ENCODE measurements at regions not wholly inside any gene's neighbourhood (a gene's known extent, or its start where the extent isn't known, plus 50 kb on each side); places are given as distances from the start of the nearest gene placed in this dataset.

- no CpG with 5 or more reads among the region's 2 CpGs for WGBS (ENCODE audit: extremely low coverage, insufficient coverage, insufficient read length)
- no peak overlapping the region for H4K12ac ChIP-seq (ENCODE audit: low read depth, low read length)
- no peak for DNase-seq
These were observed 126.9 kb downstream of the ID4 start for GRCh38 chr6:19964115-19964514.

GRCh38 chr6:19968201-19968600, 131.0 kb downstream of the ID4 start:
- H3K4me3 ChIP-seq (ENCODE audit: low read depth, low read length) = no peak overlapping the region
- no peaks in the 10 kb centered on the region for H3K4me1 ChIP-seq (ENCODE audit: control insufficient read depth in 1 of 2, insufficient read depth in 2 of 2, low read length in 2 of 2)
- no peak overlapping the region for H2AK5ac ChIP-seq (ENCODE audit: low read length)
- H3K14ac ChIP-seq (ENCODE audit: low read length) = no peak overlapping the region
- no peak overlapping the region for H3K23ac ChIP-seq (ENCODE audit: low read length)
- H3K18ac ChIP-seq (ENCODE audit: low read length) = no peak overlapping the region
- H3K4me2 ChIP-seq (ENCODE audit: low read length) = no peak overlapping the region
- no CpG with 5 or more reads among the region's 1 CpG for WGBS (ENCODE audit: extremely low coverage, insufficient coverage, insufficient read length)
- H3K4ac ChIP-seq (ENCODE audit: low read depth, low read length) = no peak overlapping the region
- H3K79me2 ChIP-seq (ENCODE audit: control insufficient read depth, insufficient read depth, low read length, poor library complexity) = no peaks in the 10 kb centered on the region
- no peak overlapping the region for H4K91ac ChIP-seq (ENCODE audit: low read depth, low read length)
- no peak overlapping the region for H4K12ac ChIP-seq (ENCODE audit: low read depth, low read length)
- no peak overlapping the region for H4K8ac ChIP-seq (ENCODE audit: low read depth, low read length)
- no peaks in the 10 kb centered on the region for H3K27me3 ChIP-seq (ENCODE audit: insufficient read depth, low read length)
- no peak overlapping the region for H2BK12ac ChIP-seq (ENCODE audit: low read length)
- H3K9me3 ChIP-seq (ENCODE audit: insufficient read depth, low read depth, low read length) = no peaks in the 10 kb centered on the region
- no peaks in the 10 kb centered on the region for H3K36me3 ChIP-seq (ENCODE audit: control insufficient read depth in 1 of 2, insufficient read depth in 2 of 2, low read length in 2 of 2)
- H2BK120ac ChIP-seq (ENCODE audit: insufficient read depth, low read length, poor library complexity) = no peak overlapping the region
- no peak overlapping the region for H2AFZ ChIP-seq (ENCODE audit: insufficient read depth, low read length, poor library complexity)
- H2BK5ac ChIP-seq (ENCODE audit: low read depth, low read length, poor library complexity) = no peak overlapping the region
- H3K9ac ChIP-seq (ENCODE audit: low read length) = no peak overlapping the region
- no peak overlapping the region for H3K27ac ChIP-seq (ENCODE audit: low read depth, low read length)
- no peaks in the 10 kb centered on the region for H3K79me1 ChIP-seq (ENCODE audit: low read length)
- DNase-seq = no peak

More at GRCh38 chr6:19964115-19964514, 126.9 kb downstream of the ID4 start:
- Histone ChIP-seq H4K8ac (ENCODE audit: low read depth, low read length) (no peak overlapping the region), H3K4me1 (ENCODE audit: control insufficient read depth in 1 of 2, insufficient read depth in 2 of 2, low read length in 2 of 2) (no peaks in the 10 kb centered on the region), H2AFZ (ENCODE audit: insufficient read depth, low read length, poor library complexity) (no peak overlapping the region), H3K27ac (ENCODE audit: low read depth, low read length) (no peak overlapping the region), H3K79me1 (ENCODE audit: low read length) (no peaks in the 10 kb centered on the region), H2BK120ac (ENCODE audit: insufficient read depth, low read length, poor library complexity) (no peak overlapping the region), H2BK5ac (ENCODE audit: low read depth, low read length, poor library complexity) (no peak overlapping the region), H3K23ac (ENCODE audit: low read length) (no peak overlapping the region), H3K79me2 (ENCODE audit: control insufficient read depth, insufficient read depth, low read length, poor library complexity) (no peaks in the 10 kb centered on the region), H3K9me3 (ENCODE audit: insufficient read depth, low read depth, low read length) (no peaks in the 10 kb centered on the region), H3K4me3 (ENCODE audit: low read depth, low read length) (no peak overlapping the region), H3K4ac (ENCODE audit: low read depth, low read length) (no peak overlapping the region), H4K91ac (ENCODE audit: low read depth, low read length) (no peak overlapping the region), H3K18ac (ENCODE audit: low read length) (no peak overlapping the region), H2BK12ac (ENCODE audit: low read length) (no peak overlapping the region), H3K9ac (ENCODE audit: low read length) (no peak overlapping the region), H3K14ac (ENCODE audit: low read length) (no peak overlapping the region), H2AK5ac (ENCODE audit: low read length) (no peak overlapping the region), H3K27me3 (ENCODE audit: insufficient read depth, low read length) (no peaks in the 10 kb centered on the region), H3K36me3 (ENCODE audit: control insufficient read depth in 1 of 2, insufficient read depth in 2 of 2, low read length in 2 of 2) (no peaks in the 10 kb centered on the region), H3K4me2 (ENCODE audit: low read length) (no peak overlapping the region)

- Histone ChIP-seq H3K14ac (ENCODE audit: low read length) (no peak overlapping the region), H4K91ac (ENCODE audit: low read depth, low read length) (no peak overlapping the region), H3K9ac (ENCODE audit: low read length) (no peak overlapping the region), H3K9me3 (ENCODE audit: insufficient read depth, low read depth, low read length) (no peaks in the 10 kb centered on the region), H3K27me3 (ENCODE audit: insufficient read depth, low read length) (no peaks in the 10 kb centered on the region), H3K23ac (ENCODE audit: low read length) (no peak overlapping the region), H4K8ac (ENCODE audit: low read depth, low read length) (no peak overlapping the region), H3K4me2 (ENCODE audit: low read length) (no peak overlapping the region), H3K4ac (ENCODE audit: low read depth, low read length) (no peak overlapping the region), H2BK5ac (ENCODE audit: low read depth, low read length, poor library complexity) (no peak overlapping the region), H3K27ac (ENCODE audit: low read depth, low read length) (no peak overlapping the region), H4K12ac (ENCODE audit: low read depth, low read length) (no peak overlapping the region), H2AFZ (ENCODE audit: insufficient read depth, low read length, poor library complexity) (no peak overlapping the region), H3K79me1 (ENCODE audit: low read length) (no peaks in the 10 kb centered on the region), H3K18ac (ENCODE audit: low read length) (no peak overlapping the region), H2AK5ac (ENCODE audit: low read length) (no peak overlapping the region), H3K36me3 (ENCODE audit: control insufficient read depth in 1 of 2, insufficient read depth in 2 of 2, low read length in 2 of 2) (no peaks in the 10 kb centered on the region), H3K4me1 (ENCODE audit: control insufficient read depth in 1 of 2, insufficient read depth in 2 of 2, low read length in 2 of 2) (no peaks in the 10 kb centered on the region), H3K79me2 (ENCODE audit: control insufficient read depth, insufficient read depth, low read length, poor library complexity) (no peaks in the 10 kb centered on the region), H2BK12ac (ENCODE audit: low read length) (no peak overlapping the region), H2BK120ac (ENCODE audit: insufficient read depth, low read length, poor library complexity) (no peak overlapping the region), H3K4me3 (ENCODE audit: low read depth, low read length) (no peak overlapping the region)
- DNase-seq = no peak
- no CpG with 5 or more reads among the region's 1 CpG for WGBS (ENCODE audit: extremely low coverage, insufficient coverage, insufficient read length)
These were observed 135.1 kb downstream of the ID4 start for GRCh38 chr6:19972221-19972620.

- H2AK5ac ChIP-seq (ENCODE audit: low read length) = no peak overlapping the region
- no peaks in the 10 kb centered on the region for H3K36me3 ChIP-seq (ENCODE audit: control insufficient read depth in 1 of 2, insufficient read depth in 2 of 2, low read length in 2 of 2)
- H3K79me1 ChIP-seq (ENCODE audit: low read length) = no peaks in the 10 kb centered on the region
- no peak for DNase-seq
- H3K23ac ChIP-seq (ENCODE audit: low read length) = no peak overlapping the region
- H3K18ac ChIP-seq (ENCODE audit: low read length) = no peak overlapping the region
- H3K4me1 ChIP-seq (ENCODE audit: control insufficient read depth in 1 of 2, insufficient read depth in 2 of 2, low read length in 2 of 2) = no peaks in the 10 kb centered on the region
- no peak overlapping the region for H2BK12ac ChIP-seq (ENCODE audit: low read length)
- H2BK5ac ChIP-seq (ENCODE audit: low read depth, low read length, poor library complexity) = no peak overlapping the region
- no peak overlapping the region for H2AFZ ChIP-seq (ENCODE audit: insufficient read depth, low read length, poor library complexity)
- WGBS (ENCODE audit: extremely low coverage, insufficient coverage, insufficient read length) = no CpG with 5 or more reads among the region's 12 CpGs
- no peak overlapping the region for H3K27ac ChIP-seq (ENCODE audit: low read depth, low read length)
- H4K8ac ChIP-seq (ENCODE audit: low read depth, low read length) = no peak overlapping the region
- H3K4me2 ChIP-seq (ENCODE audit: low read length) = no peak overlapping the region
- no peaks in the 10 kb centered on the region for H3K9me3 ChIP-seq (ENCODE audit: insufficient read depth, low read depth, low read length)
- no peak overlapping the region for H3K9ac ChIP-seq (ENCODE audit: low read length)
- no peak overlapping the region for H4K12ac ChIP-seq (ENCODE audit: low read depth, low read length)
- H3K4ac ChIP-seq (ENCODE audit: low read depth, low read length) = no peak overlapping the region
- no peaks in the 10 kb centered on the region for H3K79me2 ChIP-seq (ENCODE audit: control insufficient read depth, insufficient read depth, low read length, poor library complexity)
- no peak overlapping the region for H3K14ac ChIP-seq (ENCODE audit: low read length)
- no peaks in the 10 kb centered on the region for H3K27me3 ChIP-seq (ENCODE audit: insufficient read depth, low read length)
- no peak overlapping the region for H2BK120ac ChIP-seq (ENCODE audit: insufficient read depth, low read length, poor library complexity)
- H4K91ac ChIP-seq (ENCODE audit: low read depth, low read length) = no peak overlapping the region
- no peak overlapping the region for H3K4me3 ChIP-seq (ENCODE audit: low read depth, low read length)
These were observed 139.4 kb downstream of the ID4 start for GRCh38 chr6:19976411-19977129.
